A549 (cell line): ENCODE measurements at regions not wholly inside any gene's neighbourhood (a gene's known extent, or its start where the extent isn't known, plus 50 kb on each side); places are given as distances from the start of the nearest gene placed in this dataset.
A peak's percentile ranks its signal among the peaks of the same experiment; 100 is the strongest.
"Not testable (repeated sequence)": the region's sequence is repeated elsewhere in the genome, so short reads cannot be mapped to it uniquely, and the experiment has no call there.

Source experiments
- ATAC-seq, 2 experiments: fragments of 200-7000 bp in 1 of 2; fragments of >200 bp in 1 of 2; cut with Nextera tagmentation in 1 of 2; cut with Tn5 transposase in 1 of 2; 3 replicates each; pipeline versions ENCODE4 v1.8.0 to v1.9.1; 2018 to 2020; ENCODE audit warnings: mild to moderate bottlenecking in 1 of 2, moderate library complexity in 1 of 2
- CTCF ChIA-PET: fragments of 300-600 bp; sonication (Branson Sonifier 250); formaldehyde crosslinking; extraction: SDS; loops from one replicate; lab custom pipeline; 2021; ENCODE audit warnings: antibody characterized with exemption, inconsistent platforms; lab: Yijun Ruan, JAX
- POLR2A ChIA-PET: fragments of 350-600 bp; formaldehyde crosslinking; extraction: SDS; loops from one replicate; lab custom pipeline; 2021; ENCODE audit warnings: antibody characterized with exemption, inconsistent platforms; lab: Yijun Ruan, JAX
- DNase-seq, 2 experiments: peaks; one replicate each; pipeline versions ENCODE4 v3.0.0 to v3.0.0-alpha.2; 2011 to 2016; ENCODE audit warnings: low read depth in 1 of 2, low spot score in 1 of 2
- FAIRE-seq: peaks from 2 replicates; lab custom pipeline; 2011; peaks lifted over from hg19 to GRCh38; lab: Jason Lieb, UNC
- H3K27ac ChIP-seq, 2 experiments: fragments of >200 bp; sonication (Bioruptor Twin); formaldehyde crosslinking; 3 replicates each; pipeline ENCODE4 v1.5.1; 2016 to 2017
- H3K4me1 ChIP-seq: fragments of >200 bp; sonication (Bioruptor Twin); formaldehyde crosslinking; 3 replicates; pipeline ENCODE4 v1.6.1; 2016
- H3K4me2 ChIP-seq: fragments of >200 bp; sonication (Bioruptor Twin); formaldehyde crosslinking; 3 replicates; pipeline ENCODE4 v1.6.1; 2016
- H3K4me3 ChIP-seq: fragments of >200 bp; sonication (Bioruptor Twin); formaldehyde crosslinking; 3 replicates; pipeline ENCODE4 v1.5.1; 2016
- H3K9me3 ChIP-seq: fragments of >200 bp; sonication (Bioruptor Twin); formaldehyde crosslinking; 3 replicates; pipeline ENCODE4 v1.6.1; 2016
- ATOH8 ChIP-seq: fragments of 250-450 bp; sonication (Bioruptor Pico); IDR thresholded peaks from 2 replicates; pipeline ENCODE4 v1.5.0; 2020; ENCODE audit warnings: low read depth, mild to moderate bottlenecking, moderate library complexity
- BCL3 ChIP-seq: fragments of >200 bp; sonication (Bioruptor Twin); formaldehyde crosslinking; IDR thresholded peaks from 3 replicates; pipeline ENCODE4 v1.6.1; 2016
- CBX8 ChIP-seq: fragments of 200-600 bp; sonication (generic); IDR thresholded peaks from 2 replicates; pipeline ENCODE4 v1.6.1; 2016
- CEBPB ChIP-seq, 2 experiments: fragments of >200 bp in 1 of 2; sonication (Bioruptor Twin) in 1 of 2; formaldehyde crosslinking in 1 of 2; IDR thresholded peaks; 2 replicates each; pipeline ENCODE4 v1.6.1; 2012 to 2016
- CHD2 ChIP-seq: fragments of 150-350 bp; IDR thresholded peaks from 2 replicates; pipeline ENCODE4 v1.6.1; 2014; ENCODE audit warnings: low read length; ENCODE audit not compliant: partially characterized antibody
- E2F6 ChIP-seq: IDR thresholded peaks from 2 replicates; pipeline ENCODE4 v1.6.1; 2012; ENCODE audit warnings: low read depth, borderline replicate concordance
- GATA3 ChIP-seq: IDR thresholded peaks from 2 replicates; pipeline ENCODE4 v1.6.1; 2012; ENCODE audit warnings: borderline replicate concordance
- HDAC2 ChIP-seq: fragments of 200-600 bp; sonication (generic); IDR thresholded peaks from 2 replicates; pipeline ENCODE4 v1.6.1; 2016
- HEYL ChIP-seq: fragments of 250-450 bp; sonication (Bioruptor Pico); IDR thresholded peaks from 2 replicates; pipeline ENCODE4 v1.8.0; 2021; ENCODE audit warnings: mild to moderate bottlenecking, moderate library complexity
- JUN ChIP-seq, 2 experiments: fragments of >200 bp; sonication (Bioruptor Twin); formaldehyde crosslinking; IDR thresholded peaks; 2 replicates in 1 of 2; 3 replicates in 1 of 2; pipeline ENCODE4 v1.6.1; 2016 to 2017
- KDM1A ChIP-seq: fragments of 200-600 bp; sonication (generic); IDR thresholded peaks from 2 replicates; pipeline ENCODE4 v1.6.1; 2016; ENCODE audit warnings: low read depth, mild to moderate bottlenecking
- KDM5A ChIP-seq: fragments of 200-600 bp; sonication (generic); IDR thresholded peaks from 2 replicates; pipeline ENCODE4 v1.6.1; 2016; ENCODE audit warnings: antibody characterized with exemption, mild to moderate bottlenecking
- MAFK ChIP-seq: fragments of 450-650 bp; IDR thresholded peaks from 2 replicates; pipeline ENCODE4 v1.6.1; 2014; ENCODE audit not compliant: partially characterized antibody
- NR3C1 ChIP-seq: fragments of >200 bp; sonication (Bioruptor Twin); formaldehyde crosslinking; IDR thresholded peaks from 3 replicates; pipeline ENCODE4 v1.6.1; 2017
- PHF8 ChIP-seq: fragments of 200-600 bp; sonication (generic); IDR thresholded peaks from 2 replicates; pipeline ENCODE4 v1.6.1; 2016; ENCODE audit warnings: low read depth, mild to moderate bottlenecking, antibody characterized with exemption, moderate library complexity, borderline replicate concordance
- POLR2AphosphoS2 ChIP-seq: conservative IDR thresholded peaks from 2 replicates; pipeline ENCODE4 v1.6.1; 2012; ENCODE audit warnings: low read length, improper control_type of control experiment, inconsistent platforms
- RNF2 ChIP-seq: fragments of 200-600 bp; sonication (generic); IDR thresholded peaks from 2 replicates; pipeline ENCODE4 v1.6.1; 2016; ENCODE audit warnings: low read depth, mild to moderate bottlenecking, antibody characterized with exemption, moderate library complexity, borderline replicate concordance
- TFCP2L1 ChIP-seq: fragments of 250-450 bp; sonication (Bioruptor Pico); IDR thresholded peaks from 2 replicates; pipeline ENCODE4 v1.5.0; 2021; ENCODE audit warnings: mild to moderate bottlenecking
- ZFP36 ChIP-seq: fragments of 450-650 bp; IDR thresholded peaks from 2 replicates; pipeline ENCODE4 v1.6.1; 2014; ENCODE audit warnings: borderline replicate concordance; ENCODE audit not compliant: partially characterized antibody
- ZSCAN20 ChIP-seq: fragments of 250-450 bp; sonication (Bioruptor Pico); IDR thresholded peaks from 2 replicates; pipeline ENCODE4 v1.8.0; 2022; ENCODE audit warnings: mild to moderate bottlenecking, moderate library complexity
- WGBS: methylation state at CpG from one replicate; pipeline ENCODE4 v1.1.6; 2017; ENCODE audit errors: missing lambda C conversion rate; 5-methylcytosine and 5-hydroxymethylcytosine counted together

DNA sequence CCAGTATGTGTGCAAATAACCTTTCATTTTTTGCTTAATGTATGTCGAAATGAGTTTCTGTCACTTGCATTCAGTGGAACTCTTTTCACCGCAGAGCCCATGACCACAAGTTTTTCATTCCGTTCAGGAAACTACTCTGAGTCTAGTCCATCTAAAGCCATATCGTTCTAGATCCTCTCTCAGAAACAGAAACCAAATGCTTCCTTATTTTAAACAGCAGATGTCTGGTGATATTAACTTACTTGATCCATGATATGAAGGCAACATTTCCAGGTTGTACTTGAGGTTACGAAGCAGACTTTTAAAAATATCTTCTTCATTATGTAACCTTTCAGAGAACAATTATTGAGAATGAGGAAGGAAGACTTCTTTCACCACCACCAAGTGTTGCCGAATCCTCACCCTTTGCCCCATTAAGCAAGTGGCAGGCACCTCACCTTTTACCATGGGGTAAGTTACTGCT lies 72.4 kb upstream of the GNAQ start (continued):
- no peak for TF ChIP-seq HEYL (CRISPR knock-in tag)
- TF ChIP-seq E2F6: no peak

GRCh38 chr9:78101247-78101646 lies 69.6 kb upstream of the GNAQ start:
- H3K27ac ChIP-seq: no peak overlapping the region
- ATAC-seq (no peak), DNase-seq (no peak), FAIRE-seq (no peak)
- H3K9me3 ChIP-seq: no peaks in the 10 kb centered on the region
- 2% methylated on average over 2 of the region's 2 CpGs for WGBS
- H3K4me3 ChIP-seq: no peak overlapping the region
- CTCF ChIA-PET: interaction anchor here (0.6 kb wide), 2 partner anchors 33 to 66 kb away, joined by 3 read pairs; no protein-coding TSS in a partner anchor
- POLR2A ChIA-PET: no interaction called here
- no peaks in the 10 kb centered on the region for H3K4me1 ChIP-seq
- no peak overlapping the region for H3K4me2 ChIP-seq
- TF ChIP-seq JUN (IDR thresholded peaks at IDR 0.05) (no peak), ZSCAN20 (no peak), E2F6 (no peak), KDM5A (no peak), ZFP36 (no peak), MAFK (no peak), TFCP2L1 (CRISPR knock-in tag) (no peak), RNF2 (no peak)

DNA sequence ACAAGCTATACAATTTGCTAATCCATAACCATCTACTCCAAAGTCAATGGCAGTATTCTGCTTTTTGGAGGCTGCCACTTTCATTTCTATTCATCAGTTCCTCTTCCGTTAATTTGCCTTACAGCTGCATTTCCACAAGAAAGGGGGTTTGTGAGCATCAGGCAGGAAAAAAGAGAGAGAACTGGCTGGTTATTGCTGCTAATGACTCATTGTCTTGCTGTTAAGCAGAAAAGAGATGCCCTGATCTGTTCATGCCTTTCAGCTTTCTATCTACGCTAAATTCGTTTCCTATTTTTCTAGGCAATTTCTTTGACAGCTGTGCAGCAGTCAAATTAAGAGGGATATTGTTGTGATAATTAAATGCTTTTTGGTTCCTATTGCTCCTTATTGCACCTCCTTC lies 65.9 kb upstream of the GNAQ start:
- ATAC-seq (no peak), DNase-seq (no peak), FAIRE-seq (no peak)
- H3K9me3 ChIP-seq: no peaks in the 10 kb centered on the region
- ChIA-PET POLR2A (no interaction called here), CTCF (no interaction called here)
- no peaks in the 10 kb centered on the region for H3K4me1 ChIP-seq
- H3K4me3 ChIP-seq: no peak overlapping the region
- no peak for TF ChIP-seq POLR2AphosphoS2
- peak; percentile 55; the same call in 1 of the 2 replicates for TF ChIP-seq CBX8
- H3K4me2 ChIP-seq: no peak overlapping the region
- H3K27ac ChIP-seq: no peak overlapping the region
- 46% methylated on average over 3 of the region's 3 CpGs for WGBS

GRCh38 chr9:78091731-78092130 lies 60.1 kb upstream of the GNAQ start:
- Histone ChIP-seq H3K4me2 (no peak overlapping the region), H3K4me1 (no peaks in the 10 kb centered on the region), H3K9me3 (no peaks in the 10 kb centered on the region), H3K27ac (no peak overlapping the region), H3K4me3 (no peak overlapping the region)
- ATAC-seq: no peak
- CTCF ChIA-PET: interaction anchor here (1.4 to 1.5 kb wide), 2 partner anchors 11 to 18 kb away, joined by 3 read pairs; no protein-coding TSS in a partner anchor
- FAIRE-seq: no peak
- POLR2A ChIA-PET: no interaction called here
- DNase-seq: no peak
- WGBS: 64% methylated on average over 9 of the region's 9 CpGs
- no peak for TF ChIP-seq ATOH8 (CRISPR knock-in tag)
- TF ChIP-seq TFCP2L1 (CRISPR knock-in tag): no peak
- TF ChIP-seq CEBPB (IDR thresholded peaks at IDR 0.05): no peak
- TF ChIP-seq NR3C1: no peak
- no peak for TF ChIP-seq KDM1A
- TF ChIP-seq GATA3: no peak

GRCh38 chr9:78089111-78089510 lies 57.5 kb upstream of the GNAQ start:
- ATAC-seq (no peak), DNase-seq (no peak), FAIRE-seq (no peak)
- Histone ChIP-seq H3K4me3 (no peak overlapping the region), H3K9me3 (no peaks in the 10 kb centered on the region), H3K4me2 (no peak overlapping the region), H3K4me1 (no peaks in the 10 kb centered on the region), H3K27ac (no peak overlapping the region)
- WGBS: 35% methylated on average over 3 of the region's 3 CpGs
- POLR2A ChIA-PET: interaction anchor here (0.5 to 0.6 kb wide), 2 partner anchors 651 to 884 kb away, joined by 4 read pairs; no protein-coding TSS in a partner anchor
- no peak for TF ChIP-seq CHD2
- TF ChIP-seq JUN (IDR thresholded peaks at IDR 0.05): no peak
- TF ChIP-seq HDAC2: no peak
- TF ChIP-seq BCL3: no peak
- TF ChIP-seq PHF8: no peak
- CTCF ChIA-PET: interaction anchor here (0.9 kb wide), 1 partner anchor 11 kb away, joined by 3 read pairs; no protein-coding TSS in a partner anchor

DNA sequence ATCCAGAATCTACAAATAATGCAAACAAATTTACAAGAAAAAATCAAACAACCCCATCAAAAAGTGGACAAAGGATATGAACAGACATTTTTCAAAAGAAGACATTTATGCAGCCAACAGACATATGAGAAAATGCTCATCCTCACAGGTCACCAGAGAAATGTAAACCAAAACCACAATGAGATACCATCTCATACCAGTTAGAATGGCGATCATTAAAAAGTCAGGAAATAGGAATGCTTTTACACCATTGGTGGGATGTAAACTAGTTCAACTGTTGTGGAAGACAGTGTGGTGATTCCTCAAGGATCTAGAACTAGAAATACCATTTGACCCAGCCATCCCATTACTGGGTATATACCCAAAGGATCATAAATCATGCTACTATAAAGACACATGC lies 56.6 kb upstream of the GNAQ start:
- FAIRE-seq, H3K4me2 ChIP-seq, ATAC-seq, H3K4me3 ChIP-seq, DNase-seq, CTCF ChIA-PET, H3K4me1 ChIP-seq, H3K9me3 ChIP-seq, POLR2A ChIA-PET, H3K27ac ChIP-seq: not testable (repeated sequence)
- WGBS: 95% methylated on average over 1 of the region's 1 CpG
